CD8-positive, alpha-beta memory T cell (primary cell): ENCODE measurements at regions not wholly inside any gene's neighbourhood (a gene's known extent, or its start where the extent isn't known, plus 50 kb on each side); places are given as distances from the start of the nearest gene placed in this dataset.

Experiments used
- CTCF ChIA-PET: fragments of 350-600 bp; sonication (Branson Sonifier 250); formaldehyde crosslinking; loops from one replicate; lab custom pipeline; 2021; ENCODE audit warnings: antibody characterized with exemption; lab: Charles Lee
- POLR2A ChIA-PET: fragments of 350-600 bp; sonication (Branson Sonifier 250); formaldehyde crosslinking; loops from one replicate; lab custom pipeline; 2021; ENCODE audit warnings: antibody characterized with exemption; lab: Charles Lee
- DNase-seq, 5 donors: peaks; one replicate each; pipeline versions ENCODE4 v3.0.0 to v3.0.0-alpha.2; 2020 to 2022; ENCODE audit warnings: mixed read lengths in 1 of 5
- H3K27ac ChIP-seq: one replicate; pipeline ENCODE4 v1.7.0; 2013; ENCODE audit warnings: low read depth, mild to moderate bottlenecking, low read length, moderate library complexity
- H3K27me3 ChIP-seq: 2 replicates; pipeline ENCODE4 v1.7.0; 2013; ENCODE audit warnings: low read length, mild to moderate bottlenecking; ENCODE audit not compliant: insufficient read depth, poor library complexity, severe bottlenecking
- H3K36me3 ChIP-seq: 2 replicates; pipeline ENCODE4 v1.7.0; 2013; ENCODE audit warnings: mild to moderate bottlenecking, low read length, moderate library complexity; ENCODE audit not compliant: insufficient read depth
- H3K4me1 ChIP-seq: 2 replicates; pipeline ENCODE4 v1.7.0; 2013; ENCODE audit warnings: mild to moderate bottlenecking, low read length, moderate library complexity; ENCODE audit not compliant: insufficient read depth
- H3K4me3 ChIP-seq: 2 replicates; pipeline ENCODE4 v1.7.0; 2013; ENCODE audit warnings: mild to moderate bottlenecking, low read length
- H3K9me3 ChIP-seq: 2 replicates; pipeline ENCODE4 v1.7.0; 2013; ENCODE audit warnings: mild to moderate bottlenecking, low read length
- H3K27ac Mint-ChIP-seq, 8 donors: one replicate each; pipeline ENCODE4 v1.8.0; 2020 to 2021; ENCODE audit warnings: mixed read lengths in 8 of 8, mild to moderate bottlenecking in 6 of 8, inconsistent platforms in 3 of 8, moderate library complexity in 3 of 8
- H3K27me3 Mint-ChIP-seq, 2 donors: one replicate each; pipeline ENCODE4 v1.8.0; 2020 to 2021; ENCODE audit warnings: mixed read lengths in 2 of 2, mild to moderate bottlenecking in 1 of 2, moderate library complexity in 1 of 2
- H3K36me3 Mint-ChIP-seq, 3 donors: one replicate each; pipeline ENCODE4 v1.8.0; 2020 to 2021; ENCODE audit warnings: mixed read lengths in 3 of 3, inconsistent platforms in 1 of 3, mild to moderate bottlenecking in 1 of 3
- H3K4me1 Mint-ChIP-seq, 3 donors: one replicate each; pipeline ENCODE4 v1.8.0; 2020 to 2021; ENCODE audit warnings: mixed read lengths in 3 of 3, inconsistent platforms in 1 of 3, mild to moderate bottlenecking in 1 of 3
- H3K4me3 Mint-ChIP-seq, 7 donors: one replicate each; pipeline ENCODE4 v1.8.0; 2020 to 2021; ENCODE audit warnings: mixed read lengths in 7 of 7, mild to moderate bottlenecking in 6 of 7, moderate library complexity in 4 of 7, inconsistent platforms in 2 of 7
- H3K9me3 Mint-ChIP-seq, 5 donors: one replicate each; pipeline ENCODE4 v1.8.0; 2020 to 2022; ENCODE audit warnings: mixed read lengths in 5 of 5, mild to moderate bottlenecking in 3 of 5, moderate library complexity in 2 of 5, inconsistent platforms in 1 of 5

GRCh38 chr2:120526997-120527945 lies 181.3 kb downstream of the INHBB start:
- CTCF ChIA-PET, result no interaction called here
- H3K4me1 Mint-ChIP-seq, result no peaks in the 10 kb centered on the region
- no peak for DNase-seq
- Histone ChIP-seq H3K4me3 (no peak overlapping the region), H3K36me3 (no peaks in the 10 kb centered on the region), H3K9me3 (no peaks in the 10 kb centered on the region), H3K4me1 (no peaks in the 10 kb centered on the region), H3K27me3 (no peaks in the 10 kb centered on the region), H3K27ac (no peak overlapping the region)
- H3K27ac Mint-ChIP-seq, result no peak overlapping the region
- H3K4me3 Mint-ChIP-seq, result no peak overlapping the region
- POLR2A ChIA-PET, result no interaction called here
- H3K36me3 Mint-ChIP-seq, result no peaks in the 10 kb centered on the region
- peaks cover 12 to 17% of the 10 kb centered on the region in 2 donors for H3K27me3 Mint-ChIP-seq
- H3K9me3 Mint-ChIP-seq, result peaks cover 0 to 4% (median 0%) of the 10 kb centered on the region in 5 donors

GRCh38 chr2:120528051-120528692 lies 182.2 kb downstream of the INHBB start:
- H3K27me3 Mint-ChIP-seq, result peaks cover 12 to 13% of the 10 kb centered on the region in 2 donors
- no peaks in the 10 kb centered on the region for H3K36me3 Mint-ChIP-seq
- no peaks in the 10 kb centered on the region for H3K27me3 ChIP-seq
- ChIA-PET POLR2A (no interaction called here), CTCF (no interaction called here)
- H3K27ac ChIP-seq, result no peak overlapping the region
- no peak for DNase-seq
- no peaks in the 10 kb centered on the region for H3K4me1 Mint-ChIP-seq
- H3K36me3 ChIP-seq, result no peaks in the 10 kb centered on the region
- no peak overlapping the region for H3K27ac Mint-ChIP-seq
- no peaks in the 10 kb centered on the region for H3K9me3 ChIP-seq
- H3K4me3 Mint-ChIP-seq, result no peak overlapping the region
- no peak overlapping the region for H3K4me3 ChIP-seq
- H3K4me1 ChIP-seq, result no peaks in the 10 kb centered on the region
- H3K9me3 Mint-ChIP-seq, result peaks cover 0 to 4% (median 0%) of the 10 kb centered on the region in 5 donors

GRCh38 chr2:120528693-120529076 lies 182.7 kb downstream of the INHBB start:
- no peaks in the 10 kb centered on the region for H3K27me3 ChIP-seq
- H3K27ac ChIP-seq, result no peak overlapping the region
- ChIA-PET CTCF (no interaction called here), POLR2A (no interaction called here)
- Mint-ChIP-seq H3K27me3 (peaks cover 9 to 10% of the 10 kb centered on the region in 2 donors), H3K36me3 (no peaks in the 10 kb centered on the region), H3K4me3 (no peak overlapping the region), H3K9me3 (peaks cover 0 to 4% (median 0%) of the 10 kb centered on the region in 5 donors), H3K4me1 (no peaks in the 10 kb centered on the region), H3K27ac (no peak overlapping the region)
- DNase-seq, result no peak
- H3K4me1 ChIP-seq, result no peaks in the 10 kb centered on the region
- H3K9me3 ChIP-seq, result no peaks in the 10 kb centered on the region
- no peaks in the 10 kb centered on the region for H3K36me3 ChIP-seq
- no peak overlapping the region for H3K4me3 ChIP-seq

DNA sequence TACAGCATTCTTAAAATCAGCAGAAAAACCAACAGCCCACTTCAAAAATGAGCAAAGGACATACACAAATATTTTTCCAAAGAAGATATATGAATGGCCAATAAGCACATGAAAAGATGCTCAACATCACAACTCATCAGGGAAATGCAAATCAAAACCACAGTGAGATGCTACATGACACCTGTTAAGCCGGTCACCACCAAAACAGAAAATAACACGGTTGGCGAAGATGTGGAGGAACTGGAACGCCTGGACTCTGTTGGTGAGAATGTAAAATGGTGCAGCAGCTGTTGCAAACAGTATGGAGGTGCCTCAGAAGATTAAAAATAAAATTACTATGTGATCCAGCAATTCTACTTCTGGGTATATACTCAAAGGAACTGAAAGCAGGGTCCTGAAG lies 184.8 kb downstream of the INHBB start:
- H3K27ac ChIP-seq, result no peak overlapping the region
- Mint-ChIP-seq H3K36me3 (no peaks in the 10 kb centered on the region), H3K27me3 (peaks cover 0 to 9% of the 10 kb centered on the region in 2 donors), H3K9me3 (peaks cover 0 to 4% (median 0%) of the 10 kb centered on the region in 5 donors), H3K4me1 (no peaks in the 10 kb centered on the region), H3K27ac (no peak overlapping the region), H3K4me3 (no peak overlapping the region)
- H3K4me3 ChIP-seq, result no peak overlapping the region
- POLR2A ChIA-PET, result no interaction called here
- no peak for DNase-seq
- no peaks in the 10 kb centered on the region for H3K27me3 ChIP-seq
- no peaks in the 10 kb centered on the region for H3K36me3 ChIP-seq
- CTCF ChIA-PET, result no interaction called here
- H3K4me1 ChIP-seq, result no peaks in the 10 kb centered on the region
- H3K9me3 ChIP-seq, result no peaks in the 10 kb centered on the region

- no peaks in the 10 kb centered on the region for H3K36me3 ChIP-seq
- Mint-ChIP-seq H3K27ac (no peak overlapping the region), H3K9me3 (peaks cover 0 to 4% (median 0%) of the 10 kb centered on the region in 5 donors), H3K4me1 (no peaks in the 10 kb centered on the region), H3K4me3 (no peak overlapping the region), H3K27me3 (peaks cover 0 to 9% of the 10 kb centered on the region in 2 donors), H3K36me3 (no peaks in the 10 kb centered on the region)
- no peaks in the 10 kb centered on the region for H3K4me1 ChIP-seq
- ChIA-PET CTCF (no interaction called here), POLR2A (no interaction called here)
- H3K27me3 ChIP-seq, result no peaks in the 10 kb centered on the region
- DNase-seq, result no peak
- H3K9me3 ChIP-seq, result no peaks in the 10 kb centered on the region
- no peak overlapping the region for H3K27ac ChIP-seq
- H3K4me3 ChIP-seq, result no peak overlapping the region
Measured at GRCh38 chr2:120531365-120531764, 185.4 kb downstream of the INHBB start.

DNA sequence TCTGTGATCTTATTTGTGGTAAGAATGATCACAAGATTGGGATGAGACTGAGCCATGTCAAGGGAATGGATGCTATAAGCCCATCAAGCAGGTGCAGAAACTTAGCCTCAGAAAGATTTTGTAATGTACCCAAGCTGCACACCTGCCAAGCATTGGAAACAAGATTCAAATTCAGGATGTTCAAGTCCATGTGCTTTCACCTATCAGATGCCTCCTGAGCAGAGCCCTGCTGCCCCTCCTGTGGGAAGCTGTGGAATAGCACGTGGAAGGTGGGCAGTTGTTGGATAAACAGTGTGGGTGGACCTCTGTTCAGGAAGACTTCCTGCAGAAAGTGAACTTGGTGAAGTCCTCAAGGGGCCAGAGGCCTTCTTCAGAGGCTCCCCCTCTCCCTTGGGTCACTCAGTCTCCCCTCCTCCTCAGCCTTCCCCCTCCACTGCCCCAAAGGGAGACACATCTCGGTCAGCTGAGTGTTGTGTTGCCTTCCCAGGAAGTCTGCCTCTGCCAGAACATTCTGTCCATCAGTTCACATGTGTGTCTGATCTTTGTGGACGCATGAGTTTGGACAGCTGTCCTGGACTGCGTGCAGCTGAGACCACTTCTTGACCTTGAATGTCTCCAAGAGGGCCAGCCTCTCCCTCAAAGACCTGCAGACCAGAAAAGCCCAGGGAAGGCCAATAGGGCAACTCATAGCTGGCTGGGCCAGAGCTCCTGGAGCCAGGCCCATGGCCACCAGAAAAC lies 186.1 kb downstream of the INHBB start:
- H3K9me3 Mint-ChIP-seq, result peaks cover 0 to 4% (median 0%) of the 10 kb centered on the region in 5 donors
- H3K9me3 ChIP-seq, result no peaks in the 10 kb centered on the region
- H3K27me3 Mint-ChIP-seq, result peaks cover 0 to 9% of the 10 kb centered on the region in 2 donors
- CTCF ChIA-PET, result no interaction called here
- no peak overlapping the region for H3K4me3 ChIP-seq
- no peaks in the 10 kb centered on the region for H3K4me1 Mint-ChIP-seq
- no peak overlapping the region for H3K27ac ChIP-seq
- peak overlapping the region in 1 of 8 donors; percentile 54 for H3K27ac Mint-ChIP-seq
- H3K36me3 ChIP-seq, result no peaks in the 10 kb centered on the region
- no peaks in the 10 kb centered on the region for H3K27me3 ChIP-seq
- H3K36me3 Mint-ChIP-seq, result no peaks in the 10 kb centered on the region
- no peak for DNase-seq
- no peaks in the 10 kb centered on the region for H3K4me1 ChIP-seq
- no peak overlapping the region for H3K4me3 Mint-ChIP-seq
- POLR2A ChIA-PET, result no interaction called here

DNA sequence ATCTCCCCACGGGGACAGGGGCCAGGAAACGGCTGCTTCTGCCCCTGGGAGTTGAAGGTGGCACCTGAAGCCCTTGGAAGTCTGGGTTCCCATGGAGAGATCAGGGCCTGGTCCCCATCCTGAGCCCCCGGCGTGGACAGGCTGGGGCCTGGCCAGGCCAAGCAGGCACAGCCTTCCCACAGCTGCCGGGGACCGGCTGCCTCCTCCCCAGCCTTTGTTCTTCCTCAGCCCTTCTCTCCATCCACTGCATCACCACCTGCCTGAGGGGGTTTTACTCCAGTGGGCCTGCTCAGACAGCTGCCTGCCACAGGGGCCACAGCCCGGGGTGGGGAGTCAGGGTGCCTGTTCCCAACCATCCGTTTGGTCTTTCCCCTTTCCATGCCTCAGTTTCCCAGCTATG lies 187.7 kb downstream of the INHBB start:
- H3K4me1 Mint-ChIP-seq, result no peaks in the 10 kb centered on the region

DNA sequence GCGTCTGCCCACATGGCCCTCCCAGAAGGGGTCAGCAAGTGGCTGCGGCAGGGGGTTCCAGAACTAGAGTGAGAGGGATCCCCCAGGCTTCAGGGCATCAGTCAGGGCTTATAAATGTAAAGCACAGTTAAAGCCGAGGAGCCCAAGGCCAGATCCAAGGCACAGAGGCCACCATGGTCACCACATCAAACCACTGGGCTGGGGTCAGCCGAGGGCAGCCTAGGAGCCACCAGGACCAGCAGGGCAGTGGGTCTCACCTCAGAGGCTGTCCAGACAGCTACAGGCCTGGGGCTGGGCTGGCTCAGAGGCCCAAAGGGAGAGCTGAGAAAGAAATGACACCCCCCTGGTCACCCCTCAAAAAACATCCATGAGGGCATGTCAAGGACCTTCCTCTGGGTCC lies 188.5 kb downstream of the INHBB start:
- H3K27me3 ChIP-seq, result no peaks in the 10 kb centered on the region
- no peak overlapping the region for H3K27ac Mint-ChIP-seq
- no peaks in the 10 kb centered on the region for H3K4me1 Mint-ChIP-seq
- H3K9me3 ChIP-seq, result no peaks in the 10 kb centered on the region
- peaks cover 0 to 4% (median 0%) of the 10 kb centered on the region in 5 donors for H3K9me3 Mint-ChIP-seq
- ChIA-PET CTCF (no interaction called here), POLR2A (no interaction called here)
- H3K4me1 ChIP-seq, result no peaks in the 10 kb centered on the region
- no peaks in the 10 kb centered on the region for H3K36me3 ChIP-seq
- DNase-seq, result no peak
- no peak overlapping the region for H3K4me3 ChIP-seq
- no peaks in the 10 kb centered on the region for H3K36me3 Mint-ChIP-seq
- H3K27ac ChIP-seq, result no peak overlapping the region
- H3K4me3 Mint-ChIP-seq, result no peak overlapping the region
- peaks cover 4 to 5% of the 10 kb centered on the region in 2 donors for H3K27me3 Mint-ChIP-seq

More for the DNA sequence above, 187.7 kb downstream of the INHBB start:
- no peak overlapping the region for H3K27ac Mint-ChIP-seq
- ChIA-PET CTCF (no interaction called here), POLR2A (no interaction called here)
- no peak overlapping the region for H3K4me3 Mint-ChIP-seq
- H3K36me3 Mint-ChIP-seq, result no peaks in the 10 kb centered on the region
- Histone ChIP-seq H3K4me3 (no peak overlapping the region), H3K36me3 (no peaks in the 10 kb centered on the region), H3K9me3 (no peaks in the 10 kb centered on the region), H3K27ac (no peak overlapping the region), H3K27me3 (no peaks in the 10 kb centered on the region), H3K4me1 (no peaks in the 10 kb centered on the region)
- peaks cover 3 to 5% of the 10 kb centered on the region in 2 donors for H3K27me3 Mint-ChIP-seq
- DNase-seq, result no peak
- H3K9me3 Mint-ChIP-seq, result peaks cover 0 to 4% (median 0%) of the 10 kb centered on the region in 5 donors
